Cardiac fibroblast (primary cell): ENCODE measurements at regions not wholly inside any gene's neighbourhood (a gene's known extent, or its start where the extent isn't known, plus 50 kb on each side); places are given as distances from the start of the nearest gene placed in this dataset.
A peak's percentile ranks its signal among the peaks of the same experiment; 100 is the strongest.

Source experiments
- DNase-seq, 2 donors: peaks; one replicate each; pipeline versions ENCODE4 v3.0.0 to v3.0.0-alpha.2; 2010; ENCODE audit warnings: low read depth in 2 of 2
- H3K4me3 ChIP-seq, 2 donors: replicated peaks in 1 of 2; 1 replicate in 1 of 2; 2 replicates in 1 of 2; pipeline ENCODE4 v1.5.1; 2011; ENCODE audit warnings: low read depth in 2 of 2, low read length in 2 of 2, mild to moderate bottlenecking in 2 of 2, moderate library complexity in 1 of 2
- TF ChIP-seq, protein P1 (sequence below): IDR thresholded peaks from one replicate; pipeline ENCODE4 v1.5.1; 2011; ENCODE audit warnings: low read depth, mild to moderate bottlenecking, low read length, inconsistent platforms

DNA sequence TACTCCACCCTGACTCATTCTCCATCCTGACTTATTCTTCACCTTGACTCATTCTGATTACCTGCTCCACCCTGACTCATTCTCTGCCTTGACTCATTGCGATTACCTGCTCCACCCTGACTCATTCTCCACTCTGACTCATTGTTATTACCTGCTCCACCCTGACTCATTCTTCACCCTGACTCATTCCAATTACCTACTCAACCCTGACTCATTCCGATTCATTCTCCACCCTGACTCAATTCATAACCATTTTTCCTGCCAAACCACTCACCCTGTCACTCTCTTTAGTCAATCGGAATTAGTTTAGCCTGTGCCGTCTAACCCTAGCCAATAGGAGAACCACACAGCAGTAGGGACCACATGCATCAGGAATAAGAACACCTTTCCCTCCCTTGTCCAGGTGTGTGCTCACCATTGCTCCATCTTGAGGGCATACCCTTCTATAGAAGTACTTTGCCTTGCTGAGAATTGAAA is 1227.4 kb upstream of the PCDH20 start:
- DNase-seq = peak in 1 of 2 donors; percentile 52
- H3K4me3 ChIP-seq = no peak overlapping the region
- TF ChIP-seq, protein P1, sequence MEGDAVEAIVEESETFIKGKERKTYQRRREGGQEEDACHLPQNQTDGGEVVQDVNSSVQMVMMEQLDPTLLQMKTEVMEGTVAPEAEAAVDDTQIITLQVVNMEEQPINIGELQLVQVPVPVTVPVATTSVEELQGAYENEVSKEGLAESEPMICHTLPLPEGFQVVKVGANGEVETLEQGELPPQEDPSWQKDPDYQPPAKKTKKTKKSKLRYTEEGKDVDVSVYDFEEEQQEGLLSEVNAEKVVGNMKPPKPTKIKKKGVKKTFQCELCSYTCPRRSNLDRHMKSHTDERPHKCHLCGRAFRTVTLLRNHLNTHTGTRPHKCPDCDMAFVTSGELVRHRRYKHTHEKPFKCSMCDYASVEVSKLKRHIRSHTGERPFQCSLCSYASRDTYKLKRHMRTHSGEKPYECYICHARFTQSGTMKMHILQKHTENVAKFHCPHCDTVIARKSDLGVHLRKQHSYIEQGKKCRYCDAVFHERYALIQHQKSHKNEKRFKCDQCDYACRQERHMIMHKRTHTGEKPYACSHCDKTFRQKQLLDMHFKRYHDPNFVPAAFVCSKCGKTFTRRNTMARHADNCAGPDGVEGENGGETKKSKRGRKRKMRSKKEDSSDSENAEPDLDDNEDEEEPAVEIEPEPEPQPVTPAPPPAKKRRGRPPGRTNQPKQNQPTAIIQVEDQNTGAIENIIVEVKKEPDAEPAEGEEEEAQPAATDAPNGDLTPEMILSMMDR = no peak

DNA sequence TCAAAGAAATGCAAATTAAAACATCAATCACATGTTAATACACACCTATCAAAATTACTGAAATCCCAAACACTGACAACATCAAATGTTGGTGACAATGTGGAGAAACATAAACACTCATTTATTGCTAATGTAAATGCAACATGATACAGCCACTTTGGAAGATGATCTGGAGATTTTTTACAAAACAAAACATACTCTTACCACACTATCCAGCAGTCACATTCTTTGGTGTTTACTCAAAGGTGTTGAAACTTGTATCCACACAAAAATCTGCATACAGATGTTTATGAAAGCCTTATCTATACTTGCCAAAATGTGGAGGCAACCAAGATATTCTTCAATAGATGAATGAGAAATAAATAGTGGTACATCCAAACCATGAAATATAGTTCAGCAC is 1219.5 kb upstream of the PCDH20 start:
- no peak for DNase-seq
- TF ChIP-seq, protein P1 = no peak

DNA sequence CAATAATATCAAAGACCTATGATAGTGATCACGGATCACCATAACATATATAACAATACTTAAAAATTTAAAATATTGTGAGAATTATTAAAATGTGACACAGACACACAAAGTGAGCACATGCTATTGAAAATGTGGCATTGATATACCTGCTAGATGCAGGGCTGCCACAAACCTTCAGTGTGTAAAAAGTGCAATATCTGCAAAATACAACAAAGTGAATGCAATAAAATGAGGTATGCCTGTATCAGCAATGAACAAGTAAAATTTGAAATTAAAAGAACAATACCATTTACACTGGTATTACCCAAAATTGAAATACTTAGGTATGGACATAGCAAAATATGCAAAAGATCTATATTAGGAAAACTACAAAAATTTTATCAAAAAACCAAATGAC is 1217.8 kb upstream of the PCDH20 start:
- DNase-seq = no peak
- TF ChIP-seq, protein P1 = no peak
- no peak overlapping the region for H3K4me3 ChIP-seq

More for the DNA sequence above, 1219.5 kb upstream of the PCDH20 start:
- no peak overlapping the region for H3K4me3 ChIP-seq

DNA sequence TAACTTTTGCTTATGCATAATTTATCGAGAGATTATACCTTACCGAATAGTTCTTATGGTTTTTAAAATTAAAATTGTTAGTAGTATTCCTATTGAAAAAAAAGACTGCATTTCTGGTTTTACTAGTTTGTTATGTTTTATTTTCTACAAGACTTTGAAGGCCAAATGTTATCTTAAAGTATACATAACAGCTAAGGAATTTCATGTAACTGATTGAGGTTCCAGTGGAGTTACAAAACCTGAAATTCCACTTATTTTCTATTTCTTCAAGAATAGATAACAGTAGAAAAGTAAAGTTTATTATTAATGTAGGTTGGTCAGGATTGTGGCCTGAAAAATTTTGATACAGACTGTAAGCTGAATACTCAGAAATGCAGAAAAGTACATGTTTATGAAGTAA is 1216.0 kb upstream of the PCDH20 start:
- H3K4me3 ChIP-seq = no peak overlapping the region
- no peak for DNase-seq
- TF ChIP-seq, protein P1 = no peak

DNA sequence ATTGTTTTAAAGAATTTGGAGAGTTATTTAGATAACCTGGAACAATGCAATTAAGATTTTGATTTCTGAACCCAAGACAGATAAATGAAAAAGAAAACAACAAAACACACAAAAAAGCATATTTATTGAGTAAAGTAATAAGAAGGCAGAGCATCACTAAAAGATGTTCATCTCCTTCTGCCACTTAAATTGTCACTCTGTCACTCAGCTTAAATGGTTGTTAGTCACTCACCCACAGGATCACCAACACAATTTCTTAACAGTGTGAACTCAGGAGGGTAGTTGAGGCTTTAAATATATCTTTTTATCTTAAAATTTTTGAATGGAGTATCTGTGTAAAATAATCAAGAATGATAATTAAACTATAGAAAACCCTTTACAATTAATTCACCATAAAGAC is 1215.5 kb upstream of the PCDH20 start:
- H3K4me3 ChIP-seq = no peak overlapping the region
- TF ChIP-seq, protein P1 = no peak
- DNase-seq = no peak

DNA sequence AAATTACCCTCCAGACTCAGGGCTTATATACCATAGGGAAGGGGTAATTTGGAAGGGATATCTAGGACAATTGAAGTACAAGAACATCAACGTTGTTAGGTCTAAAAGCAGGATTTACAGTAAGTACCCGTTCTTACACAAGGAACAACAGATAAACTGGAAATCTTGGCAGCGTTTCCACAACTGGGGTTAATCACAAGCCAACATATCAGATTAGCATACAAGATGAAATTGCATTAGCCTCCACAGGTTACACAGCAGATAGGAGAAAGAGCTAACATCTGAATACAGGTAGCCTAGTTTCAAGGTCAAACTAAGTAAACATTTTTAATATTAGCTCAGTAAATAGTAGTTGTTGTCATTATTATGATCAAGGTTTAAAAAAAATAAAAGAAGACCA is 1214.0 kb upstream of the PCDH20 start:
- TF ChIP-seq, protein P1 = no peak
- no peak overlapping the region for H3K4me3 ChIP-seq
- no peak for DNase-seq

DNA sequence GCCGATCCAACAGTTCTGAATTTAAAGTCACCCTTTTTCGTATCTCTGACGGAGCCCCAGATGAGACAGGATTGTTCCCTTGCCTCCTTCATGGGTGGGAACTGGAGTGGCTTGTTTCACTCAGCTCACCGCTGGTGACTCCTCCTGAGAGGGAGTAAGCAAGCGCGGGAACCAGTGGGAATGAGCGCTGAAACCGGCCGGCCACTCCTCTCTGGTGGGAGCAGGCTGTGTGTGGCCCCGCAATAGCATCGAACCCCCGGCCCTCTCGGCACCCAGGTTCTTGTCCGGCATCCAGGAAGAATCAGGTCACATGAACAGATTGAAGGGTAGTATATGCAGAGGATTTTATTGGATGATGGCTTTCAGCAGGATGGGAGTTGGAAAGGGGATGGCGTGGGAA is 1211.6 kb upstream of the PCDH20 start:
- H3K4me3 ChIP-seq = no peak overlapping the region
- TF ChIP-seq, protein P1 = no peak
- no peak for DNase-seq
